Smooth muscle cell (in vitro differentiated cells): ENCODE measurements at regions not wholly inside any gene's neighbourhood (a gene's known extent, or its start where the extent isn't known, plus 50 kb on each side); places are given as distances from the start of the nearest gene placed in this dataset.

ENCODE experiments used
- DNase-seq: peaks from one replicate; lab custom pipeline; 2025; ENCODE audit not compliant: unreplicated experiment; lab: John Stamatoyannopoulos, UW
- H2AFZ ChIP-seq: fragments of 200-600 bp; sonication (generic); 2 replicates; pipeline ENCODE4 v1.6.0; 2016; ENCODE audit warnings: antibody characterized with exemption, low read depth, mild to moderate bottlenecking
- H3F3A ChIP-seq: fragments of 200-600 bp; sonication (generic); 2 replicates; pipeline ENCODE4 v1.6.0; 2017; ENCODE audit warnings: antibody characterized with exemption, low read depth
- H3K27ac ChIP-seq: fragments of 200-600 bp; sonication (generic); 2 replicates; pipeline ENCODE4 v1.5.1; 2016; ENCODE audit warnings: low read depth, mild to moderate bottlenecking
- H3K27me3 ChIP-seq: fragments of 200-600 bp; sonication (generic); 2 replicates; pipeline ENCODE4 v1.6.1; 2016; ENCODE audit warnings: low read depth, mild to moderate bottlenecking
- H3K36me3 ChIP-seq: fragments of 200-600 bp; sonication (generic); 2 replicates; pipeline ENCODE4 v1.5.1; 2016; ENCODE audit warnings: low read depth
- H3K4me1 ChIP-seq: fragments of 200-600 bp; sonication (generic); 2 replicates; pipeline ENCODE4 v1.5.1; 2016; ENCODE audit warnings: low read depth
- H3K4me2 ChIP-seq: fragments of 200-600 bp; sonication (generic); 2 replicates; pipeline ENCODE4 v1.6.0; 2016; ENCODE audit warnings: mild to moderate bottlenecking
- H3K4me3 ChIP-seq: fragments of 200-600 bp; sonication (generic); 2 replicates; pipeline ENCODE4 v1.5.1; 2016; ENCODE audit warnings: mild to moderate bottlenecking
- H3K79me2 ChIP-seq: fragments of 200-600 bp; sonication (generic); 2 replicates; pipeline ENCODE4 v1.6.0; 2016; ENCODE audit warnings: low read depth, mild to moderate bottlenecking
- H3K9ac ChIP-seq: fragments of 200-600 bp; sonication (generic); 2 replicates; pipeline ENCODE4 v1.6.0; 2016; ENCODE audit warnings: low read depth
- H3K9me3 ChIP-seq: fragments of 200-600 bp; sonication (generic); replicated peaks from 2 replicates; pipeline ENCODE4 v1.5.1; 2016; ENCODE audit warnings: low read depth
- H4K20me1 ChIP-seq: fragments of 200-600 bp; sonication (generic); 2 replicates; pipeline ENCODE4 v1.6.0; 2016; ENCODE audit warnings: low read depth
- CTCF ChIP-seq: fragments of 200-600 bp; sonication (generic); IDR thresholded peaks from 2 replicates; pipeline ENCODE4 v1.5.1; 2017; ENCODE audit warnings: borderline replicate concordance, mild to moderate bottlenecking, antibody characterized with exemption; ENCODE audit not compliant: insufficient read depth, poor library complexity, severe bottlenecking
- WGBS: methylation state at CpG from one replicate; pipeline ENCODE4 v1.1.7; 2016; ENCODE audit warnings: low lambda C conversion rate; 5-methylcytosine and 5-hydroxymethylcytosine counted together

GRCh38 chr13:103568314-103568713 is 502.1 kb upstream of the SLC10A2 start:
- H3K9me3 ChIP-seq: no peaks in the 10 kb centered on the region
- H4K20me1 ChIP-seq: no peaks in the 10 kb centered on the region
- no peaks in the 10 kb centered on the region for H3K36me3 ChIP-seq
- H3F3A ChIP-seq: no peaks in the 10 kb centered on the region
- no peaks in the 10 kb centered on the region for H3K27me3 ChIP-seq
- DNase-seq: no peak
- 89% methylated on average over 5 of the region's 5 CpGs for WGBS
- TF ChIP-seq CTCF: no peak
- no peak overlapping the region for H3K4me2 ChIP-seq
- no peaks in the 10 kb centered on the region for H3K79me2 ChIP-seq
- no peak overlapping the region for H3K4me3 ChIP-seq
- no peak overlapping the region for H3K9ac ChIP-seq
- H3K4me1 ChIP-seq: no peaks in the 10 kb centered on the region
- no peak overlapping the region for H2AFZ ChIP-seq
- no peak overlapping the region for H3K27ac ChIP-seq

GRCh38 chr13:103557878-103558277 is 491.7 kb upstream of the SLC10A2 start:
- no peaks in the 10 kb centered on the region for H3K4me1 ChIP-seq
- no peaks in the 10 kb centered on the region for H3K27me3 ChIP-seq
- no peaks in the 10 kb centered on the region for H3K9me3 ChIP-seq
- no peak overlapping the region for H3K4me3 ChIP-seq
- no peak overlapping the region for H2AFZ ChIP-seq
- H4K20me1 ChIP-seq: no peaks in the 10 kb centered on the region
- H3K36me3 ChIP-seq: no peaks in the 10 kb centered on the region
- 84% methylated on average over 2 of the region's 2 CpGs for WGBS
- H3K27ac ChIP-seq: no peak overlapping the region
- H3K4me2 ChIP-seq: no peak overlapping the region
- H3K79me2 ChIP-seq: no peaks in the 10 kb centered on the region
- H3K9ac ChIP-seq: no peak overlapping the region
- no peak for DNase-seq
- H3F3A ChIP-seq: no peaks in the 10 kb centered on the region
- TF ChIP-seq CTCF: no peak

- Histone ChIP-seq H2AFZ (no peak overlapping the region), H3K4me1 (no peaks in the 10 kb centered on the region), H3K27me3 (no peaks in the 10 kb centered on the region), H3F3A (no peaks in the 10 kb centered on the region), H3K27ac (no peak overlapping the region), H3K4me3 (no peak overlapping the region), H3K4me2 (no peak overlapping the region), H3K9ac (no peak overlapping the region), H3K36me3 (no peaks in the 10 kb centered on the region), H3K9me3 (no peaks in the 10 kb centered on the region), H4K20me1 (no peaks in the 10 kb centered on the region), H3K79me2 (no peaks in the 10 kb centered on the region)
- WGBS: 94% methylated on average over 2 of the region's 2 CpGs
- DNase-seq: no peak
- no peak for TF ChIP-seq CTCF
Observed at GRCh38 chr13:103556681-103557080, 490.5 kb upstream of the SLC10A2 start.

- H4K20me1 ChIP-seq: no peaks in the 10 kb centered on the region
- H3K4me3 ChIP-seq: no peak overlapping the region
- no peak for TF ChIP-seq CTCF
- H3K9me3 ChIP-seq: no peaks in the 10 kb centered on the region
- H3K27me3 ChIP-seq: no peaks in the 10 kb centered on the region
- no peak for DNase-seq
- no peak overlapping the region for H2AFZ ChIP-seq
- WGBS: 58% methylated on average over 3 of the region's 3 CpGs
- no peaks in the 10 kb centered on the region for H3F3A ChIP-seq
- no peak overlapping the region for H3K9ac ChIP-seq
- H3K4me2 ChIP-seq: no peak overlapping the region
- no peak overlapping the region for H3K27ac ChIP-seq
- H3K4me1 ChIP-seq: no peaks in the 10 kb centered on the region
- no peaks in the 10 kb centered on the region for H3K36me3 ChIP-seq
- H3K79me2 ChIP-seq: no peaks in the 10 kb centered on the region
Observed at GRCh38 chr13:103547914-103548313, 481.7 kb upstream of the SLC10A2 start.
